ENCODE measurements at regions not wholly inside any gene's neighbourhood (a gene's known extent, or its start where the extent isn't known, plus 50 kb on each side); places are given as distances from the start of the nearest gene placed in this dataset.

DNA sequence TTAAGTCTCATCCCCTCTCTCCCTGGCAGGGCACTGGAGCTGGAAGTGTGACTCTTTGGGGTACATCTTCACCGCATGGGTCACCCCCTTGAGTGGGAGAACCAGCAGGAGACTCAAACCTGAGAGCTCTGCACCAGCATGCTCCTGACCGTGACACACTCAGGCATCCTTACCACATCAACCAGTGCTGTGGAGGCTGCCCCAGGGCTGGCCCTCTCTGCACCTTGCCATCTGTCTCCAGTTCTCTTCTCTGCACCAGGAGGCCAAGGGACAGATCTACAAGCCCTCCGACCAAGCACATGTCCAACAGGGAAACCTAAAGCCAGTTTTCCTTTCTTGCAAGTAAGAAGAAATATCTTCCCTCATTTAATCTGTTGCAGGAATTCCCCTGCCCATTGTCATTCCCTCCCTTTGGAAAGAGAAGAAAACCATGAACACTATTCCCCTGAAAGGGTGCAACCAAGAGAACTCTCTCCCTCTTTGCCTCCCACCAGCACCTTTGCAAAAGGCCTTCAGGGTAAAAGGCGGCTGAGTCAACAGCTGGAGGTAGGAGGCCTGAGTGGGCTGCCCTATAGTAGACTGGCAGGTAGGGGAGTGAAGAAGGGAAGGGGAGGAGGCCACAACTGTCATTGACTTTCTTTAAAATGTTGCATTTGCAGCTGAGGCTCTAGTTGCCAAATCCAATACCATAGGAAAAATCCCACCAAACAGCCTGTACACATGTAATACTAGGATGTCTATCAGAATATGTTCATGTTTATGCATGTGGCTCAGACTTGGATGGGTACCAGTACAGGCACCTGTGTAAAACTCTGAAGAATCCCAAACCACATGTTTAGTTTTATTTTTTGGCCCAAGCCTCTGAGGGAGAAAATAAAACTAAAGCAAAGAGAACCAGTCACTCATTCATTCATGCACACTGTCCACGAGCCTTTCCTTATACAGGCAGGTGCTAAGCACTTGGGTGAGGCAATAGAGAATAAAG lies 117.0 kb downstream of the WT1 start:
- Histone ChIP-seq H3K27ac (no peak overlapping the region), H3K36me3 (no peaks in the 10 kb centered on the region), H3K9me3 (no peaks in the 10 kb centered on the region), H3K4me3 (no peak overlapping the region), H3K27me3 (no peaks in the 10 kb centered on the region), H3K4me1 (no peaks in the 10 kb centered on the region)
- 85 to 94% methylated on average over 5 of the region's 5 CpGs for whole genome bisulfite sequencing, 2 donors
- DNase-seq (ENCODE audit: low spot score in 2 of 2): no peak
- TF ChIP-seq POLR2A (IDR thresholded peaks at IDR 0.05) (no peak), EP300 (IDR thresholded peaks at IDR 0.05) (no peak)
- TF ChIP-seq, protein P1, sequence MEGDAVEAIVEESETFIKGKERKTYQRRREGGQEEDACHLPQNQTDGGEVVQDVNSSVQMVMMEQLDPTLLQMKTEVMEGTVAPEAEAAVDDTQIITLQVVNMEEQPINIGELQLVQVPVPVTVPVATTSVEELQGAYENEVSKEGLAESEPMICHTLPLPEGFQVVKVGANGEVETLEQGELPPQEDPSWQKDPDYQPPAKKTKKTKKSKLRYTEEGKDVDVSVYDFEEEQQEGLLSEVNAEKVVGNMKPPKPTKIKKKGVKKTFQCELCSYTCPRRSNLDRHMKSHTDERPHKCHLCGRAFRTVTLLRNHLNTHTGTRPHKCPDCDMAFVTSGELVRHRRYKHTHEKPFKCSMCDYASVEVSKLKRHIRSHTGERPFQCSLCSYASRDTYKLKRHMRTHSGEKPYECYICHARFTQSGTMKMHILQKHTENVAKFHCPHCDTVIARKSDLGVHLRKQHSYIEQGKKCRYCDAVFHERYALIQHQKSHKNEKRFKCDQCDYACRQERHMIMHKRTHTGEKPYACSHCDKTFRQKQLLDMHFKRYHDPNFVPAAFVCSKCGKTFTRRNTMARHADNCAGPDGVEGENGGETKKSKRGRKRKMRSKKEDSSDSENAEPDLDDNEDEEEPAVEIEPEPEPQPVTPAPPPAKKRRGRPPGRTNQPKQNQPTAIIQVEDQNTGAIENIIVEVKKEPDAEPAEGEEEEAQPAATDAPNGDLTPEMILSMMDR (IDR thresholded peaks at IDR 0.05): no peak

DNA sequence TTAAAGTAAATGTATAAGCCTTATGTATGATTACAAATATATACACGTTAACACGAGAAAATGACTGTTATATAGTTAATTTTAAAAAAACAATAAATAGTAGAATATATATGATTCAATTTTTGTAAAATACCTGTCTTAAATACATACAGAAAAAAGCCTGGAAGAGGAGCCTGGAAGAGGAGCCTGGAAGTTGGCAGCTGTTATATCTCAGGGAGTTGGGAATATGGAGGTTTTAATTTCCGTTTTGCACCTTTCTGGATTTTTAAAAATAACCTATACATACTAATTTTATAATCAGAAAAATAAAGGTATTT lies 111.6 kb downstream of the WT1 start:
- H3K9me3 ChIP-seq: no peaks in the 10 kb centered on the region
- no peak overlapping the region for H3K27ac ChIP-seq
- DNase-seq (ENCODE audit: low spot score in 2 of 2): no peak
- no peaks in the 10 kb centered on the region for H3K36me3 ChIP-seq
- TF ChIP-seq EP300 (IDR thresholded peaks at IDR 0.05) (no peak), POLR2A (IDR thresholded peaks at IDR 0.05) (no peak)
- TF ChIP-seq, protein P1 (IDR thresholded peaks at IDR 0.05): no peak
- WGBS, 2 donors: 13 to 14% methylated on average over 3 of the region's 3 CpGs
- no peaks in the 10 kb centered on the region for H3K27me3 ChIP-seq
- no peak overlapping the region for H3K4me3 ChIP-seq
- H3K4me1 ChIP-seq: no peaks in the 10 kb centered on the region

DNA sequence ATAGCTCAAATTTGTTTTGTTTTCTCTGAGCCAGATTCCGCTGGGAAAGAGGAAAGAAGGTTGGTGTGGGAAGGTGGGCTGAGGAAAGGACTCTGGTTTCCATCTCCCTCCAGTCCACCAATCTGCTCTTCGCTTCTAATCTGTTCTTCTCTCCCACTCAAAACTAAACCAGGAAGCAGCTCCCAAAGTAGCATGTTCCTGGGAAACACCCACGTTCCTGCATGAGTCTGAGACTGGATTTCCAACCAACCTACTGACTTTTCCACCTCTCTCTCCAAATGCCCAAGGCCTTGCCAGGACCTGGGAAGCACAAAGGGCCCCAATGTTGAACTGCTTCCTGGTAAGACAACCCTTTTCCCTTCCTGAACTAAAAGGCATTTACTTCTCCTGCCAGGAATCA lies 110.2 kb downstream of the WT1 start:
- no peak for DNase-seq (ENCODE audit: low spot score in 2 of 2)
- TF ChIP-seq POLR2A (IDR thresholded peaks at IDR 0.05) (no peak), EP300 (IDR thresholded peaks at IDR 0.05) (no peak)
- TF ChIP-seq, protein P1 (IDR thresholded peaks at IDR 0.05): no peak
- no peak overlapping the region for H3K27ac ChIP-seq
- no peaks in the 10 kb centered on the region for H3K36me3 ChIP-seq
- no peaks in the 10 kb centered on the region for H3K4me1 ChIP-seq
- no peaks in the 10 kb centered on the region for H3K9me3 ChIP-seq
- 52 to 65% methylated on average over 3 of the region's 3 CpGs for WGBS, 2 donors
- H3K27me3 ChIP-seq: no peaks in the 10 kb centered on the region
- no peak overlapping the region for H3K4me3 ChIP-seq

DNA sequence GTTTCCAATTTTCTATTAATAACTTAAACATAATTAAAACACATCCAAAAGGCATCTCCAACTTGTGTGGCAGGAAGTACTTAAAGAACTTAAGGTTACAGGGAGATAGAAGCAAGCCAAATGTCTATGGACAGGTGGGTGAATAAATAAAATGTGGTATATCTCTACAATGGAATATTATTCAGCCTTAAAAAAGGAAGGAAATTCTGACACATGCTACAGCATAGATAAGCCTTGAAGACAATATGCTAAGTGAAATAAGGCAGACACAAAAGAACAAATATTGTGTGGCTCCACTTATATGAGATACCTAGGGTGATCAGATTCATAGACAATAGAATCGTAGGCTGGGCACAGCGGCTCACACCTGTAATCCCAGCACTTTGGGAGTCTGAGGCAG lies 109.6 kb downstream of the WT1 start:
- Histone ChIP-seq H3K27me3 (no peaks in the 10 kb centered on the region), H3K4me3 (no peak overlapping the region), H3K9me3 (no peaks in the 10 kb centered on the region), H3K27ac (no peak overlapping the region), H3K4me1 (no peaks in the 10 kb centered on the region), H3K36me3 (no peaks in the 10 kb centered on the region)
- TF ChIP-seq POLR2A (IDR thresholded peaks at IDR 0.05) (no peak), EP300 (IDR thresholded peaks at IDR 0.05) (no peak)
- TF ChIP-seq, protein P1 (IDR thresholded peaks at IDR 0.05): no peak
- DNase-seq (ENCODE audit: low spot score in 2 of 2): no peak
- 89 to 94% methylated on average over 2 of the region's 2 CpGs for WGBS, 2 donors

DNA sequence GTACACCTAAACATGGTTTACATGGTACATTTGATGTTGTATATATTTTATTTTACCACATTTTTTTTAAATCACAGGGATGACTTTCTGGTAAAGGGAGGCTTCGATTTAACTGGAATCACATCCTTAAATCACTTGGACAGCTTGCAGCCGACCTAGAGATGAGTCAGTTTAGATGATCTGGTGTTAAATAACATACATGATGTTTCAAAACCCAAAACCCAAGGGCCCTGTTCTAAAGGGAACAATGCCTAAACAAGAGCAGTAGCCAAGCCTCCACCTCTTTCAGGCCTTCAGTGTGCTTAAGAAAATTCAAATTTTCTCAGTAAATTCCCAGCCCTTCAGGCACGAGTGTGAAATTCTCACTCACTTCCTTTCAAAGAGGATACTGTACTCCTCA lies 108.8 kb downstream of the WT1 start:
- no peak for DNase-seq (ENCODE audit: low spot score in 2 of 2)
- no peaks in the 10 kb centered on the region for H3K4me1 ChIP-seq
- no peak overlapping the region for H3K27ac ChIP-seq
- no peaks in the 10 kb centered on the region for H3K27me3 ChIP-seq
- H3K9me3 ChIP-seq: no peaks in the 10 kb centered on the region
- no peak for TF ChIP-seq POLR2A (IDR thresholded peaks at IDR 0.05)
- TF ChIP-seq, protein P1 (IDR thresholded peaks at IDR 0.05): no peak
- no peak for TF ChIP-seq EP300 (IDR thresholded peaks at IDR 0.05)
- WGBS, 2 donors: 67 to 76% methylated on average over 3 of the region's 3 CpGs
- no peak overlapping the region for H3K4me3 ChIP-seq
- H3K36me3 ChIP-seq: no peaks in the 10 kb centered on the region

All from tibial nerve (tissue), 4 donors.